Fibroblast of lung (primary cell): ENCODE measurements at regions not wholly inside any gene's neighbourhood (a gene's known extent, or its start where the extent isn't known, plus 50 kb on each side); places are given as distances from the start of the nearest gene placed in this dataset.

ENCODE experiments used
- DNase-seq, 2 donors: peaks; one replicate each; pipeline versions ENCODE4 v3.0.0 to v3.0.0-alpha.2; 2010; ENCODE audit warnings: low read depth in 2 of 2
- H2AFZ ChIP-seq: 2 replicates; pipeline ENCODE4 v1.5.1; 2012; ENCODE audit warnings: low read length, control low read depth, inconsistent platforms
- H3K27ac ChIP-seq: 2 replicates; pipeline ENCODE4 v1.5.1; 2011; ENCODE audit warnings: low read length, control low read depth; ENCODE audit not compliant: insufficient read depth
- H3K27me3 ChIP-seq: 2 replicates; pipeline ENCODE4 v1.5.1; 2011; ENCODE audit warnings: mild to moderate bottlenecking, low read length; ENCODE audit not compliant: control insufficient read depth, insufficient read depth
- H3K36me3 ChIP-seq: 2 replicates; pipeline ENCODE4 v1.5.1; 2011; ENCODE audit warnings: low read length; ENCODE audit not compliant: control insufficient read depth, insufficient read depth
- H3K4me1 ChIP-seq: 2 replicates; pipeline ENCODE4 v1.5.1; 2011; ENCODE audit warnings: low read length; ENCODE audit not compliant: control insufficient read depth, insufficient read depth; ENCODE audit errors: extremely low read depth
- H3K4me2 ChIP-seq: 2 replicates; pipeline ENCODE4 v1.5.1; 2011; ENCODE audit warnings: low read length, control low read depth; ENCODE audit not compliant: insufficient read depth; ENCODE audit errors: extremely low read depth
- H3K4me3 ChIP-seq, 4 experiments: fragments of 200-600 bp in 1 of 4; sonication (generic) in 1 of 4; replicated peaks in 1 of 4; 2 replicates each; pipeline ENCODE4 v1.5.1; 2011 to 2016; ENCODE audit warnings: low read length in 4 of 4, low read depth in 3 of 4, mild to moderate bottlenecking in 3 of 4, control low read depth in 2 of 4, inconsistent platforms in 1 of 4, mixed read lengths in 1 of 4; ENCODE audit not compliant: insufficient read depth in 1 of 4; ENCODE audit errors: control extremely low read depth in 1 of 4
- H3K79me2 ChIP-seq: 2 replicates; pipeline ENCODE4 v1.5.1; 2012; ENCODE audit warnings: mild to moderate bottlenecking, low read length, inconsistent platforms; ENCODE audit not compliant: control insufficient read depth, insufficient read depth
- H3K9ac ChIP-seq: 2 replicates; pipeline ENCODE4 v1.5.1; 2011; ENCODE audit warnings: mild to moderate bottlenecking, low read length, control low read depth; ENCODE audit not compliant: insufficient read depth
- H3K9me3 ChIP-seq: 2 replicates; pipeline ENCODE4 v1.5.1; 2012; ENCODE audit warnings: low read depth, low read length; ENCODE audit not compliant: control insufficient read depth, insufficient read depth
- H4K20me1 ChIP-seq: 2 replicates; pipeline ENCODE4 v1.5.1; 2011; ENCODE audit warnings: low read length; ENCODE audit not compliant: control insufficient read depth, insufficient read depth; ENCODE audit errors: extremely low read depth
- CTCF ChIP-seq, 2 donors: IDR thresholded peaks in 1 of 2; conservative IDR thresholded peaks in 1 of 2; 1 replicate in 1 of 2; 2 replicates in 1 of 2; pipeline ENCODE4 v1.5.1; 2011 to 2012; ENCODE audit warnings: low read length in 2 of 2, control low read depth in 1 of 2, inconsistent platforms in 1 of 2, low read depth in 1 of 2, mild to moderate bottlenecking in 1 of 2
- EZH2 ChIP-seq: IDR thresholded peaks from 2 replicates; pipeline ENCODE4 v1.5.1; 2012; ENCODE audit warnings: low read length, control low read depth, mild to moderate bottlenecking; ENCODE audit errors: missing control alignments

- no peak for TF ChIP-seq EZH2
- no peak for TF ChIP-seq CTCF (conservative IDR thresholded peaks at IDR 0.05 in 1 of 2, IDR thresholded peaks at IDR 0.05 in 1 of 2; ENCODE audit: low read depth in 1 of 2, low read length in 2 of 2)
- no peaks in the 10 kb centered on the region for H4K20me1 ChIP-seq
- H3K27ac ChIP-seq: no peak overlapping the region
- no peaks in the 10 kb centered on the region for H3K4me1 ChIP-seq
- no peak for DNase-seq
- no peaks in the 10 kb centered on the region for H3K9me3 ChIP-seq
- H2AFZ ChIP-seq: no peak overlapping the region
- no peak overlapping the region for H3K4me2 ChIP-seq
- H3K4me3 ChIP-seq: no peak overlapping the region
- H3K79me2 ChIP-seq: no peaks in the 10 kb centered on the region
- no peak overlapping the region for H3K9ac ChIP-seq
- H3K36me3 ChIP-seq: no peaks in the 10 kb centered on the region
- H3K27me3 ChIP-seq: no peaks in the 10 kb centered on the region
Measured at GRCh38 chr10:123472606-123473005, 193.5 kb upstream of the GPR26 start.

- H3K9me3 ChIP-seq: no peaks in the 10 kb centered on the region
- no peaks in the 10 kb centered on the region for H3K27me3 ChIP-seq
- no peak overlapping the region for H2AFZ ChIP-seq
- no peaks in the 10 kb centered on the region for H4K20me1 ChIP-seq
- H3K4me3 ChIP-seq: no peak overlapping the region
- TF ChIP-seq CTCF (conservative IDR thresholded peaks at IDR 0.05 in 1 of 2, IDR thresholded peaks at IDR 0.05 in 1 of 2; ENCODE audit: low read depth in 1 of 2, low read length in 2 of 2) (no peak), EZH2 (no peak)
- H3K4me1 ChIP-seq: no peaks in the 10 kb centered on the region
- no peak overlapping the region for H3K4me2 ChIP-seq
- no peaks in the 10 kb centered on the region for H3K36me3 ChIP-seq
- H3K79me2 ChIP-seq: no peaks in the 10 kb centered on the region
- no peak for DNase-seq
- no peak overlapping the region for H3K27ac ChIP-seq
- H3K9ac ChIP-seq: no peak overlapping the region
Measured at GRCh38 chr10:123474700-123475099, 191.5 kb upstream of the GPR26 start.

GRCh38 chr10:123475466-123475865, 190.7 kb upstream of the GPR26 start:
- no peak overlapping the region for H3K9ac ChIP-seq
- H3K27me3 ChIP-seq: no peaks in the 10 kb centered on the region
- H3K9me3 ChIP-seq: no peaks in the 10 kb centered on the region
- no peaks in the 10 kb centered on the region for H3K79me2 ChIP-seq
- H3K4me3 ChIP-seq: no peak overlapping the region
- no peak overlapping the region for H3K27ac ChIP-seq
- H2AFZ ChIP-seq: no peak overlapping the region
- no peaks in the 10 kb centered on the region for H3K4me1 ChIP-seq
- H4K20me1 ChIP-seq: no peaks in the 10 kb centered on the region
- H3K36me3 ChIP-seq: no peaks in the 10 kb centered on the region
- TF ChIP-seq CTCF (conservative IDR thresholded peaks at IDR 0.05 in 1 of 2, IDR thresholded peaks at IDR 0.05 in 1 of 2; ENCODE audit: low read depth in 1 of 2, low read length in 2 of 2) (no peak), EZH2 (no peak)
- H3K4me2 ChIP-seq: no peak overlapping the region
- DNase-seq: no peak
